H9 (cell line): ENCODE measurements at regions not wholly inside any gene's neighbourhood (a gene's known extent, or its start where the extent isn't known, plus 50 kb on each side); places are given as distances from the start of the nearest gene placed in this dataset.
A peak's percentile ranks its signal among the peaks of the same experiment; 100 is the strongest.

Source experiments
- DNase-seq: peaks from one replicate; pipeline ENCODE4 v3.0.0-alpha.2; 2017
- H2AFZ ChIP-seq: one replicate; pipeline ENCODE4 v1.6.1; 2013; ENCODE audit warnings: mild to moderate bottlenecking, low read length, control low read depth, moderate library complexity
- H2AK5ac ChIP-seq: 2 replicates; pipeline ENCODE4 v1.6.1; 2013; ENCODE audit warnings: low read length, control low read depth, mixed read lengths; ENCODE audit not compliant: insufficient read length
- H2BK120ac ChIP-seq: one replicate; pipeline ENCODE4 v1.6.1; 2013; ENCODE audit warnings: low read depth, mild to moderate bottlenecking, low read length, control low read depth, inconsistent platforms; ENCODE audit not compliant: poor library complexity, severe bottlenecking
- H2BK12ac ChIP-seq: 2 replicates; pipeline ENCODE4 v1.6.1; 2013; ENCODE audit warnings: low read length, control low read depth, mixed read lengths, low read depth; ENCODE audit not compliant: insufficient read length
- H2BK15ac ChIP-seq: 2 replicates; pipeline ENCODE4 v1.6.1; 2013; ENCODE audit warnings: low read depth, low read length, control low read depth
- H2BK20ac ChIP-seq: one replicate; pipeline ENCODE4 v1.6.1; 2013; ENCODE audit warnings: low read depth, mild to moderate bottlenecking, low read length, control low read depth, inconsistent platforms; ENCODE audit not compliant: poor library complexity, severe bottlenecking
- H2BK5ac ChIP-seq: 2 replicates; pipeline ENCODE4 v1.6.1; 2013; ENCODE audit warnings: low read length, control low read depth, mixed read lengths; ENCODE audit not compliant: insufficient read length
- H3K14ac ChIP-seq: 2 replicates; pipeline ENCODE4 v1.6.1; 2013; ENCODE audit warnings: low read length, control low read depth; ENCODE audit not compliant: insufficient read depth
- H3K18ac ChIP-seq: 2 replicates; pipeline ENCODE4 v1.6.1; 2013; ENCODE audit warnings: low read depth, mild to moderate bottlenecking, mixed read lengths, low read length, control low read depth; ENCODE audit not compliant: insufficient read length
- H3K23ac ChIP-seq: 2 replicates; pipeline ENCODE4 v1.6.1; 2013; ENCODE audit warnings: low read length, control low read depth, mixed read lengths, low read depth; ENCODE audit not compliant: insufficient read length
- H3K23me2 ChIP-seq: 2 replicates; pipeline ENCODE4 v1.6.1; 2013; ENCODE audit warnings: low read depth, mild to moderate bottlenecking, mixed read lengths, low read length, control low read depth; ENCODE audit not compliant: insufficient read length, poor library complexity, severe bottlenecking
- H3K27ac ChIP-seq: 2 replicates; pipeline ENCODE4 v1.5.1; 2013; ENCODE audit warnings: low read length, control low read depth, mixed read lengths, low read depth; ENCODE audit not compliant: insufficient read length
- H3K27me3 ChIP-seq: 2 replicates; pipeline ENCODE4 v1.6.1; 2013; ENCODE audit warnings: low read length, control low read depth, inconsistent platforms; ENCODE audit not compliant: insufficient read depth
- H3K4ac ChIP-seq: 2 replicates; pipeline ENCODE4 v1.6.1; 2013; ENCODE audit warnings: low read depth, mild to moderate bottlenecking, control low read depth, inconsistent platforms, low read length, moderate library complexity
- H3K4me1 ChIP-seq: 2 replicates; pipeline ENCODE4 v1.6.1; 2013; ENCODE audit warnings: low read length, control low read depth, inconsistent platforms; ENCODE audit not compliant: insufficient read depth
- H3K4me2 ChIP-seq: 2 replicates; pipeline ENCODE4 v1.6.1; 2013; ENCODE audit warnings: low read length, control low read depth, mixed read lengths; ENCODE audit not compliant: insufficient read length, insufficient read depth
- H3K56ac ChIP-seq: 2 replicates; pipeline ENCODE4 v1.6.1; 2013; ENCODE audit warnings: low read depth, mild to moderate bottlenecking, mixed read lengths, low read length, control low read depth; ENCODE audit not compliant: insufficient read length
- H3K79me1 ChIP-seq: 2 replicates; pipeline ENCODE4 v1.6.1; 2013; ENCODE audit warnings: low read depth, mild to moderate bottlenecking, moderate library complexity, low read length, control low read depth, inconsistent platforms; ENCODE audit not compliant: insufficient read depth, poor library complexity, severe bottlenecking
- H3K79me2 ChIP-seq: 2 replicates; pipeline ENCODE4 v1.6.1; 2013; ENCODE audit warnings: low read length, control low read depth, inconsistent platforms; ENCODE audit not compliant: insufficient read depth
- H3K9ac ChIP-seq: 2 replicates; pipeline ENCODE4 v1.6.1; 2013; ENCODE audit warnings: low read length, control low read depth, mixed read lengths; ENCODE audit not compliant: insufficient read length; ENCODE audit errors: extremely low read depth
- H3K9me3 ChIP-seq: one replicate; pipeline ENCODE4 v1.6.1; 2013; ENCODE audit warnings: low read depth, low read length, inconsistent platforms; ENCODE audit not compliant: control insufficient read depth
- H3T11ph ChIP-seq: one replicate; pipeline ENCODE4 v1.6.1; 2013; ENCODE audit warnings: mild to moderate bottlenecking, low read length, control low read depth, inconsistent platforms
- H4K20me1 ChIP-seq: one replicate; pipeline ENCODE4 v1.6.1; 2013; ENCODE audit not compliant: control insufficient read depth, insufficient read length, insufficient read depth
- H4K5ac ChIP-seq: 2 replicates; pipeline ENCODE4 v1.6.1; 2013; ENCODE audit warnings: low read depth, mild to moderate bottlenecking, mixed read lengths, low read length, control low read depth; ENCODE audit not compliant: insufficient read length
- H4K8ac ChIP-seq: replicated peaks from 2 replicates; pipeline ENCODE4 v1.6.1; 2013; ENCODE audit warnings: low read length, control low read depth, mixed read lengths, low read depth; ENCODE audit not compliant: insufficient read length
- H4K91ac ChIP-seq: 2 replicates; pipeline ENCODE4 v1.6.1; 2013; ENCODE audit warnings: low read depth, mild to moderate bottlenecking, moderate library complexity, mixed read lengths, low read length, control low read depth; ENCODE audit not compliant: insufficient read length
- H3K27ac Mint-ChIP-seq, 3 experiments: 2 replicates in 2 of 3; 3 replicates in 1 of 3; pipeline ENCODE4 v1.8.0; 2020 to 2021; ENCODE audit warnings: mixed read lengths in 3 of 3, mild to moderate bottlenecking in 1 of 3, moderate library complexity in 1 of 3
- H3K27me3 Mint-ChIP-seq: 2 replicates; pipeline ENCODE4 v1.8.0; 2021; ENCODE audit warnings: low read depth, mild to moderate bottlenecking, moderate library complexity, mixed read lengths
- H3K36me3 Mint-ChIP-seq, 3 experiments: 2 replicates in 2 of 3; 3 replicates in 1 of 3; pipeline ENCODE4 v1.8.0; 2020 to 2021; ENCODE audit warnings: low read depth in 3 of 3, mixed read lengths in 3 of 3; ENCODE audit not compliant: insufficient read depth in 1 of 3
- H3K4me1 Mint-ChIP-seq, 2 experiments: 2 replicates each; pipeline ENCODE4 v1.8.0; 2020; ENCODE audit warnings: mixed read lengths in 2 of 2
- H3K4me3 Mint-ChIP-seq, 2 experiments: 2 replicates in 1 of 2; 3 replicates in 1 of 2; pipeline ENCODE4 v1.8.0; 2020 to 2021; ENCODE audit warnings: mild to moderate bottlenecking in 2 of 2, mixed read lengths in 2 of 2, moderate library complexity in 1 of 2
- H3K9me3 Mint-ChIP-seq, 2 experiments: 2 replicates in 1 of 2; 3 replicates in 1 of 2; pipeline ENCODE4 v1.8.0; 2020; ENCODE audit warnings: mild to moderate bottlenecking in 2 of 2, mixed read lengths in 2 of 2, moderate library complexity in 1 of 2
- CTCF ChIP-seq: fragments of 200-600 bp; sonication (generic); conservative IDR thresholded peaks from 3 replicates; pipeline ENCODE4 v1.8.0; 2021; ENCODE audit warnings: antibody characterized with exemption, mild to moderate bottlenecking
- WGBS: extraction: QIAGEN DNeasy Blood & Tissue Kit; methylation state at CpG from one replicate; pipeline ENCODE4 v1.1.7; 2013; ENCODE audit warnings: missing lambda C conversion rate, low lambda C conversion rate, mixed read lengths; ENCODE audit not compliant: insufficient read length; ENCODE audit errors: extremely low coverage; 5-methylcytosine and 5-hydroxymethylcytosine counted together

GRCh38 chr18:46414863-46415262, 242.2 kb downstream of the LOXHD1 start:
- no peaks in the 10 kb centered on the region for H4K20me1 ChIP-seq
- no peak overlapping the region for H3K4ac ChIP-seq
- H3K4me2 ChIP-seq: no peak overlapping the region
- no peaks in the 10 kb centered on the region for H3K9me3 ChIP-seq
- peak; percentile 59 for DNase-seq
- H2BK12ac ChIP-seq: no peak overlapping the region
- Mint-ChIP-seq H3K9me3 (no peaks in the 10 kb centered on the region; a peak in 2 of 5 replicates), H3K4me3 (no peak overlapping the region), H3K4me1 (peaks cover 66 to 73% of the 10 kb centered on the region in 2 experiments), H3K36me3 (no peaks in the 10 kb centered on the region; a peak in 1 of 7 replicates), H3K27me3 (peaks cover 4% of the 10 kb centered on the region), H3K27ac (0 out of 7 replicates have a peak overlapping the region, but pooled peaks of 1 of the 3 experiments have one; percentile 3)
- H3K56ac ChIP-seq: no peak overlapping the region
- no peak overlapping the region for H2BK20ac ChIP-seq
- H3K27me3 ChIP-seq: no peaks in the 10 kb centered on the region
- H3K79me2 ChIP-seq: no peaks in the 10 kb centered on the region
- H3K27ac ChIP-seq: no peak overlapping the region
- no peak overlapping the region for H3K9ac ChIP-seq
- H2AFZ ChIP-seq: no peak overlapping the region
- no peak overlapping the region for H4K5ac ChIP-seq
- no peak overlapping the region for H2AK5ac ChIP-seq
- no peak overlapping the region for H2BK5ac ChIP-seq
- H2BK120ac ChIP-seq: no peak overlapping the region
- no peak overlapping the region for H4K8ac ChIP-seq
- H2BK15ac ChIP-seq: no peak overlapping the region
- WGBS: no CpG with 5 or more reads among the region's 7 CpGs
- H3K23ac ChIP-seq: no peak overlapping the region
- H3K4me1 ChIP-seq: peaks cover 31% of the 10 kb centered on the region
- H3T11ph ChIP-seq: no peak overlapping the region
- no peak overlapping the region for H3K14ac ChIP-seq
- no peaks in the 10 kb centered on the region for H3K79me1 ChIP-seq
- TF ChIP-seq CTCF: no peak
- no peak overlapping the region for H3K18ac ChIP-seq
- no peak overlapping the region for H4K91ac ChIP-seq
- no peaks in the 10 kb centered on the region for H3K23me2 ChIP-seq
